HG03521 (cell line): ENCODE measurements at regions not wholly inside any gene's neighbourhood (a gene's known extent, or its start where the extent isn't known, plus 50 kb on each side); places are given as distances from the start of the nearest gene placed in this dataset.
"Not testable (repeated sequence)": the region's sequence is repeated elsewhere in the genome, so short reads cannot be mapped to it uniquely, and the experiment has no call there.

Experiments used
- ATAC-seq: cut with Tn5 transposase; IDR thresholded peaks from one replicate; pipeline ENCODE4 v1.9.1; 2021; ENCODE audit warnings: mild to moderate bottlenecking, moderate library complexity; ENCODE audit not compliant: unreplicated experiment

GRCh38 chr13:44784708-44785080 is 204.6 kb downstream of the NUFIP1 start:
- no peak for ATAC-seq

DNA sequence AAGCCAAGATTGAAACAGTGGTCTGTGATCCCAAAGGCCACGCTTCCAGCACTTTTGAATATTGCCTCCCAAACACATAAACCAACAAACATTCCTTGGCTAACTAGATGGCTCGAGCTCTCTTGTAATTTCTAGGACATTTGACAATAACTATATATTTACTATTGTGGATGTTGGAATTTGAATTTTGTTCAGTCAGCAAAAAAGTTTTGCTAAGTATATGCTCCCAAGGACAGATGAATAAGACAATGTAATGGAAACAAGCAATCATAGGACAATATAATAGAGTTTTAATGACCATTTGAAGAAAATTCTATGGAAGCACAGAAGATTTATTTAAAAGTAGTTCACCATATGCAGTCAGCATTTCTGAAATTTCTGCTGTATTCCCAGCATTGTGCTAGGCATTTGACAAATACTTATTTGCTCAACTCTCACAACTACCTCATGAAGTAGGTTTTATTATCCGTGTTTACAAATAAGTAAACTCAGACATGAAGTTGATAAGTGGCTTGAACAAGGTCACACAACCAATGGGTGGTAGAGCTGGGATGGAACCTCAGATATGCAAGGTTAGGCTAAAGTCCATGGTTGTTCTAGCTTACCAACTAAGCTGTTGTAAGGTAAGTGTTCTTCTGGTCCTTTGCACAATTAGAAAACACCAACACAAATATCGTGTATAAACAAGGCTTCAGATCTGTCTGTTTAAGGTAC is 205.1 kb downstream of the NUFIP1 start:
- ATAC-seq, result no peak

- ATAC-seq, result no peak
These were observed 204.6 kb upstream of the TSC22D1 start for GRCh38 chr13:44780591-44781280.

GRCh38 chr13:44778761-44779484 is 202.8 kb upstream of the TSC22D1 start:
- ATAC-seq, result no peak

DNA sequence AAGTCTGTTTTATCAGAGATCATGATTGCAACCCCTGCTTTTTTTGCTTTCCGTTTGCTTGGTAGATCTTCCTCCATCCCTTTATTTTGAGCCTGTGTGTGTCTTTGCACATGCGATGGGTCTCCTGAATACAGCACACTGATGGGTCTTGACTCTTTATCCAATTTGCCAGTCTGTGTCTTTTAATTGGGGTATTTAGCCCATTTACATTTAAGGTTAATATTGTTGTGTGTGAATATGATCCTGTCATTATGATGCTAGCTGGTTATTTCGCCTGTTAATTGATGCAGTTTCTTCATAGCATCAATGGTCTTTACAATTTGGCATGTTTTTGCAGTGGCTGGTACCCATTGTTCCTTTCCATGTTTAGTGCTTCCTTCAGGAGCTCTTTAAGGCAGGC is 199.2 kb upstream of the TSC22D1 start:
- ATAC-seq, result not testable (repeated sequence)

- ATAC-seq, result no peak
These were observed 194.8 kb upstream of the TSC22D1 start for GRCh38 chr13:44770951-44771350.

DNA sequence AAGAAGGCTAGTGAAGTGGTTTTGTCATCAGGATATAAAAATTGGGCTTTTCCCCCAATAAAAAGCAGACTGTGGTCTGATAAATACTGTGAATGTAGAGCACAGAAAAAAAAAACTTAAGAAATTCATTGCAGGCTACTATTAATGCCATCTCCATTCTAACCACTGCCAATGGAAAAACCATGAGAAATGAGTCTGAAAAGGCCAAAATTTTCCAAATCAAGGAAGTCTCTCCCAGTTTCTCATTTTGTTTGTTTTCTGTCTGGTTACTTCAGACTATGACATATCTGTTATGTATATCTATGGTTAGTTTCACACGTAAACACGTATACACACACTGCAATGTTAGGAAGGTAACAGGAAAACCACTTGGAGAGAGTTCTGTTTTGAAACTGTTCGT is 193.6 kb upstream of the TSC22D1 start:
- ATAC-seq, result no peak

GRCh38 chr13:44768775-44769581 is 192.8 kb upstream of the TSC22D1 start:
- no peak for ATAC-seq

DNA sequence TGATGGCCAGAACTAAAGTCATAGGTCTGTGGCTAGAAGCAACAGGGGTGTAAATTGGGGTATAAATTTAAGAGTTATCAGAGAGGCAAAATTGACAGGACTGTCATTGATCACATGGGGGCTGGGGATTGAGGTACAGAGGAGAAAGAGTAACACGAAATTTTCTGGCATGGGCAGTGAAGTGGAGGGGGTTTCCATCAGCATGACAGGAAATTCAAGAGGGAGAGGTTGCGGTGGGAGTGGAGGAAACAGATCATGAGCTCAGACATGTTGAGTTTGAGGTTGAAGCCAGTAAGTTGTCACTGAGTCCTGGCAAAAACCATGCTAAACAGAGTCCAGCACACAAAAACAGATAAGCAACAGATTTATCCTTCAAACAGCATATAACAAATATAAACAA is 192.1 kb upstream of the TSC22D1 start:
- peak; percentile 54 for ATAC-seq

DNA sequence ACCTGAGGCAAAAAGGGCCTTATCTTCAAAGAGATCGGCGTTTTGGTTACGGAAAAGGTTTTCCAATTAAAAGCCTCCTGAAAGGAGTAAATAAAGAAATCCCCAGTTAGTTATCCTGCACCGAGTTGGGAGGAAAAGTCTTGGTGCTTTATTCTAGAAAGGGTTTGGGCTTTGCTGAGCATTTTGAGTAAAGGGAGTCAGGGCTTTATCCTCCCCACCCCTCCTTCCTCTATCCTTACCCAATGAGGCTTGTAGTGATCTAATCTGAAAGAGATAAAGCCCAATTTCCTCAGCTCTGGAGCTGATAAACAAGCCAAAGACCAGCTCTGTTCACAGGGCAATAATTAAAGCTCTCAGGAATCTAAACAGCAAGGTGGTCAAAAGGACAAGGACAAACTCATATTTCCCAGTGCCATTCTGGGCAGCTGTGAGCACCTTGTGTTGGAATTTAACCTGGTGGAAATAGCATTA is 188.9 kb upstream of the TSC22D1 start:
- no peak for ATAC-seq

DNA sequence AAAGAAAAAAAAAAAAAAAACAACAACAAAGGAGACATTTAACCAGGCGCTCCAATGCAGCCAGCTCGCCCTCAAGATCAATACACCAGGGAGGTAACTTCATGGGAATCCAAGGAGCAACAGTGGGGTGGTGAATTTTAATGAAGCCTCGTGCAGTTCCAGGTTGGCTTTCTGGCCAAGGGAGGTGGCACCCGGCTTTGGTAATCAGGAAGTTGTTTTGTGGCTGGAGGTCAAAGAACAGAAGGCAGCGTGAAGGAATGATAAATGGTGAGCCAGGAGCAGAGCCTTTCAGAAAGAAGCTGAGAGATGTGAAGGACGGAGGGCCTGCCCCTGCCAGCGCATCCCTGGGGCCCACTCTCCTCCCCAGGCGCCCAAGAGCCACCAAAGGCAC is 188.2 kb upstream of the TSC22D1 start:
- ATAC-seq, result no peak

- no peak for ATAC-seq
These were observed 187.6 kb upstream of the TSC22D1 start for GRCh38 chr13:44763615-44764301.

DNA sequence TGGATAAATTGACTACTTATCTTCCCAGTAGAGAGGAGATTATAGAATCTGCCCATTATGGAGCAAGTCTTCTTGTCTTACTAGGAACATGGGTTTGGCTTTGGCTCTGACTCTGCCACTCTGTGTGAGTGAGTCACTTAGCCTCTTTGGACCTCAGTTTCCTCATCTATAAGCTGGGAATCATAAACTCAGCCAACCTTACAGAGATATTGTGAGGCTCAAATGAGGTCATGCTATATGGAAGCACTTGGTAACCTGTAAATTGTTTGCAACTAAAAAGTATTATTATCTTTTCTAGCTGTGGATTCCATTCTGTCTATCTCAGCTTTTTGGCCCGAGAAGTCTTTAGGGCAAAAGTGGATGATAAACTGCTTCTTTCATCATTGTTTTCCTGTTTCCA is 186.8 kb upstream of the TSC22D1 start:
- no peak for ATAC-seq

GRCh38 chr13:44760434-44760833 is 184.3 kb upstream of the TSC22D1 start:
- ATAC-seq, result no peak

GRCh38 chr13:44759384-44760360 is 183.5 kb upstream of the TSC22D1 start:
- no peak for ATAC-seq

DNA sequence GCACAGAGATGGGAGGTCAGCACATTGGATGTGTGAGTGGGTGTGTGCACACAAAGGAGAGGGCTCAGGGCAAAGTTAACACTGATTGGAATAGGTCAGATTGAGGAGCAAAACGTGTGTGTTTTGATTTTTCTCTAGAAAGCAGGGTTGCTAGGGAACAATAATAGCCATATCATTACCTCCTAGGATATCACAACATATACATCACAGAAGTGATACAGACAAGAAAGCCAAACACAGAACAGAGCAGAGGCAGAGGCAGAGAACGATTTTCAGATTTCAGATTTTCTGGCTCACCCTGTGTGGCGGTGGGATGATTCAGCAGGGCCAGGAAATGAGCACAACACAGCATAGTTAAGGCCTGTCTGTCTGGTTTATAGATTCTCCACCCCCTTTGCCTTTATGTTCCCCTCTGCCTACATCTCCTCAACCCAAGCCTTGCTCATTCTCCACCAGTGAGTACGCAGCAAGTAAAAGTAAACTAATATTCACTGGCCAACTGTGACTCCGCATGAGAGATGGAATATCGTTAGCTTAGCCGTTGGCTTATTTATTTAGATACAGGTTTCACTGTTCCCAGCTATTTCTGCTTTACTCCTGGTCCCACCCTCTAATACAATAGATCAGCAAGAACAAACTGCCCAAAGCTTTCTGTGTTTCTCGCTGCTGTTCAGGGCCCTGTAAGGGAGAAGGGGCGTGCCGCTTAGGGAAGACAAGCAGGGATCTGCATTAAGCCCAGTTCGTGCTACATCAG is 182.7 kb upstream of the TSC22D1 start:
- no peak for ATAC-seq

DNA sequence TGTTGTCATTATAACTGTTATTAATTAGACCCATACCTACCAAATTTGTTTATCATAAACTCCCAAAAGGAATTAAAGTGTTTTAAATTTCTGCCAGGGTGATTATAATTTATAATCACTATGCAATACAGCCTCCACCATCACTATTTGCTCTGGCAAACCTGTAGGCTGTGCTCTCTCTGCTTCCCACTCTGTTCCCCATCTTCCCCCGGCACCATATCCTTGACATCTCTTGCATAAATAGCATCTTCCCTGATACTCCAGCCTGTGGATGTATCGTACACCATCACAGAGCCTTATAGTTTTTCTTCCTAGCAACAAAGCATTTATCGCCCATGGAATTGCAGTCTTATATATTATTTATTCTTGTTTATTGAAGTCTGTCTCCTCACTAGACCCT is 181.5 kb upstream of the TSC22D1 start:
- ATAC-seq, result no peak

GRCh38 chr13:44756276-44756810 is 180.2 kb upstream of the TSC22D1 start:
- ATAC-seq, result no peak
